H1 (cell line): ENCODE measurements at regions not wholly inside any gene's neighbourhood (a gene's known extent, or its start where the extent isn't known, plus 50 kb on each side); places are given as distances from the start of the nearest gene placed in this dataset.

Experiments
- CTCF ChIA-PET: fragments of 300-600 bp; sonication (Branson Sonifier 250); formaldehyde crosslinking; loops from one replicate; lab custom pipeline; 2021; ENCODE audit not compliant: partially characterized antibody; lab: Charles Lee
- POLR2A ChIA-PET: fragments of 300-600 bp; sonication (Branson Sonifier 250); formaldehyde crosslinking; loops from one replicate; lab custom pipeline; 2021; ENCODE audit warnings: inconsistent platforms; ENCODE audit not compliant: partially characterized antibody; lab: Charles Lee
- DNase-seq, 2 experiments: peaks; one replicate each; pipeline versions ENCODE4 v3.0.0 to v3.0.0-alpha.2; 2010 to 2022; ENCODE audit warnings: low spot score in 2 of 2, low read depth in 1 of 2, mixed read lengths in 1 of 2
- FAIRE-seq: peaks from 2 replicates; lab custom pipeline; 2011; peaks lifted over from hg19 to GRCh38; lab: Jason Lieb, UNC
- H2AFZ ChIP-seq: 2 replicates; pipeline ENCODE4 v1.8.1; 2012; ENCODE audit warnings: low read length, inconsistent platforms
- H2AK5ac ChIP-seq: 2 replicates; pipeline ENCODE4 v1.6.1; 2013; ENCODE audit warnings: low read depth, low read length
- H2BK120ac ChIP-seq: replicated peaks from 2 replicates; pipeline ENCODE3; 2013; ENCODE audit warnings: low read depth, low read length, inconsistent platforms
- H2BK12ac ChIP-seq: 2 replicates; pipeline ENCODE4 v1.6.1; 2013; ENCODE audit warnings: low read depth, low read length
- H2BK15ac ChIP-seq: 2 replicates; pipeline ENCODE4 v1.6.1; 2013; ENCODE audit warnings: low read length
- H2BK20ac ChIP-seq: 2 replicates; pipeline ENCODE4 v1.6.1; 2013; ENCODE audit warnings: low read length
- H2BK5ac ChIP-seq: 2 replicates; pipeline ENCODE4 v1.6.1; 2013; ENCODE audit warnings: low read depth, low read length
- H3K14ac ChIP-seq: 2 replicates; pipeline ENCODE4 v1.6.1; 2013; ENCODE audit warnings: inconsistent platforms; ENCODE audit not compliant: insufficient read length
- H3K18ac ChIP-seq: 2 replicates; pipeline ENCODE4 v1.6.1; 2013; ENCODE audit warnings: low read length; ENCODE audit errors: extremely low read depth
- H3K23ac ChIP-seq: 2 replicates; pipeline ENCODE4 v1.6.1; 2013; ENCODE audit warnings: inconsistent platforms; ENCODE audit not compliant: insufficient read length
- H3K23me2 ChIP-seq: 2 replicates; pipeline ENCODE4 v1.6.1; 2013; ENCODE audit warnings: low read depth, low read length
- H3K27ac ChIP-seq: 2 replicates; pipeline ENCODE4 v1.6.1; 2011; ENCODE audit warnings: low read depth, low read length, inconsistent platforms
- H3K27me3 ChIP-seq, 4 experiments: replicated peaks in 1 of 4; 1 replicate in 1 of 4; 2 replicates in 3 of 4; pipeline versions ENCODE4 v1.6.1 to v1.8.1; 2011 to 2013; ENCODE audit warnings: low read length in 3 of 4, mild to moderate bottlenecking in 3 of 4, inconsistent platforms in 2 of 4, mixed read lengths in 2 of 4, moderate library complexity in 1 of 4; ENCODE audit not compliant: control insufficient read depth in 3 of 4, insufficient read depth in 3 of 4; ENCODE audit errors: extremely low read depth in 1 of 4
- H3K36me3 ChIP-seq, 4 experiments: 2 replicates each; pipeline versions ENCODE4 v1.6.1 to v1.8.1; 2011 to 2013; ENCODE audit warnings: mild to moderate bottlenecking in 4 of 4, low read length in 3 of 4, moderate library complexity in 2 of 4, control low read depth in 1 of 4, inconsistent platforms in 1 of 4; ENCODE audit not compliant: insufficient read depth in 4 of 4, control insufficient read depth in 2 of 4
- H3K4ac ChIP-seq: replicated peaks from 2 replicates; pipeline ENCODE3; 2013; ENCODE audit warnings: low read length, low read depth, mixed read lengths, inconsistent platforms; ENCODE audit not compliant: insufficient read length
- H3K4me1 ChIP-seq, 4 experiments: replicated peaks in 1 of 4; 1 replicate in 1 of 4; 2 replicates in 3 of 4; pipeline versions ENCODE4 v1.6.1 to v1.8.1; 2011 to 2013; ENCODE audit warnings: low read length in 3 of 4, inconsistent platforms in 2 of 4, mixed read lengths in 1 of 4; ENCODE audit not compliant: insufficient read depth in 4 of 4, control insufficient read depth in 3 of 4
- H3K4me2 ChIP-seq, 2 experiments: 2 replicates each; pipeline versions ENCODE4 v1.6.1 to v1.8.1; 2011 to 2013; ENCODE audit warnings: low read depth in 2 of 2, low read length in 2 of 2, control low read depth in 1 of 2, inconsistent platforms in 1 of 2, mild to moderate bottlenecking in 1 of 2; ENCODE audit not compliant: insufficient read depth in 1 of 2
- H3K4me3 ChIP-seq, 4 experiments: fragments of 200-600, 300-600 bp in 1 of 4; sonication (generic), shearing (Covaris generic), sonication (Bioruptor Twin) in 1 of 4; 2 replicates each; pipeline versions ENCODE4 v1.5.1 to v1.8.1; 2011 to 2016; ENCODE audit warnings: low read length in 4 of 4, low read depth in 3 of 4, control low read depth in 2 of 4, inconsistent platforms in 2 of 4, mild to moderate bottlenecking in 2 of 4, mixed read lengths in 1 of 4, moderate library complexity in 1 of 4; ENCODE audit not compliant: insufficient read depth in 2 of 4; ENCODE audit errors: extremely low read depth in 1 of 4
- H3K56ac ChIP-seq: replicated peaks from 2 replicates; pipeline ENCODE3; 2013; ENCODE audit warnings: low read depth, mild to moderate bottlenecking, mixed read lengths, low read length, inconsistent platforms; ENCODE audit not compliant: insufficient read length
- H3K79me1 ChIP-seq: 2 replicates; pipeline ENCODE4 v1.6.1; 2013; ENCODE audit warnings: low read depth, low read length, control low read depth
- H3K79me2 ChIP-seq, 2 experiments: 2 replicates each; pipeline versions ENCODE4 v1.6.1 to v1.8.1; 2012 to 2013; ENCODE audit warnings: low read length in 2 of 2, mild to moderate bottlenecking in 2 of 2, inconsistent platforms in 1 of 2; ENCODE audit not compliant: insufficient read depth in 2 of 2, control insufficient read depth in 1 of 2
- H3K9ac ChIP-seq, 4 experiments: replicated peaks in 1 of 4; 1 replicate in 1 of 4; 2 replicates in 3 of 4; pipeline versions ENCODE4 v1.6.1 to v1.8.1; 2011 to 2013; ENCODE audit warnings: low read depth in 3 of 4, low read length in 3 of 4, control low read depth in 2 of 4, mild to moderate bottlenecking in 2 of 4, moderate library complexity in 2 of 4, inconsistent platforms in 1 of 4; ENCODE audit errors: extremely low read depth in 1 of 4
- H3K9me3 ChIP-seq, 2 experiments: 2 replicates each; pipeline versions ENCODE4 v1.6.1 to v1.8.1; 2012 to 2013; ENCODE audit warnings: mild to moderate bottlenecking in 2 of 2, moderate library complexity in 2 of 2, control low read depth in 1 of 2, inconsistent platforms in 1 of 2, low read depth in 1 of 2, low read length in 1 of 2, mixed read lengths in 1 of 2; ENCODE audit not compliant: insufficient read depth in 2 of 2
- H4K20me1 ChIP-seq, 2 experiments: replicated peaks in 1 of 2; 2 replicates each; pipeline versions ENCODE3 to v1.8.1; 2011 to 2013; ENCODE audit warnings: inconsistent platforms in 2 of 2, low read length in 2 of 2, mild to moderate bottlenecking in 1 of 2; ENCODE audit not compliant: insufficient read depth in 2 of 2, control insufficient read depth in 1 of 2
- H4K5ac ChIP-seq: 2 replicates; pipeline ENCODE4 v1.6.1; 2013; ENCODE audit warnings: low read length, low read depth, mixed read lengths, inconsistent platforms; ENCODE audit not compliant: insufficient read length
- H4K8ac ChIP-seq: 2 replicates; pipeline ENCODE4 v1.8.0; 2013; ENCODE audit warnings: mild to moderate bottlenecking, moderate library complexity, low read length, inconsistent platforms; ENCODE audit not compliant: insufficient read depth; ENCODE audit errors: extremely low read depth
- H4K91ac ChIP-seq: replicated peaks from 2 replicates; pipeline ENCODE3; 2013; ENCODE audit warnings: low read length, mixed read lengths, inconsistent platforms; ENCODE audit not compliant: insufficient read length
- CBX8 ChIP-seq: fragments of 300-800, 300-1000 bp; sonication (generic); IDR thresholded peaks from 2 replicates; pipeline ENCODE4 v1.7.1; 2016; ENCODE audit warnings: low read depth, low read length, borderline replicate concordance
- RNF2 ChIP-seq: fragments of 200-900, 300-1000 bp; sonication (generic); IDR thresholded peaks from 2 replicates; pipeline ENCODE4 v1.7.1; 2016; ENCODE audit warnings: borderline replicate concordance, low read depth, mild to moderate bottlenecking, antibody characterized with exemption, low read length; ENCODE audit not compliant: poor library complexity, severe bottlenecking; ENCODE audit errors: missing control alignments
- SIRT6 ChIP-seq: IDR thresholded peaks from one replicate; pipeline ENCODE4 v1.7.1; 2012; ENCODE audit warnings: low read length, inconsistent platforms
- SIX5 ChIP-seq: IDR thresholded peaks from 2 replicates; pipeline ENCODE4 v1.6.1; 2011; ENCODE audit warnings: mild to moderate bottlenecking, low read depth, low read length
- TCF12 ChIP-seq: IDR thresholded peaks from 2 replicates; pipeline ENCODE4 v1.6.1; 2011; ENCODE audit warnings: low read depth, mild to moderate bottlenecking, low read length
- TEAD4 ChIP-seq: IDR thresholded peaks from 2 replicates; pipeline ENCODE4 v1.6.1; 2012; ENCODE audit warnings: low read depth, low read length, inconsistent platforms, mixed read lengths
- WGBS, 2 experiments: shearing (Covaris generic) in 1 of 2; methylation state at CpG; one replicate each; pipeline versions ENCODE4 v1.1.6 to v1.1.7; 2013 to 2015; ENCODE audit warnings: low lambda C conversion rate in 2 of 2, mixed read lengths in 2 of 2, inconsistent platforms in 1 of 2, low coverage in 1 of 2, missing lambda C conversion rate in 1 of 2; ENCODE audit not compliant: insufficient replicate concordance in 2 of 2, insufficient coverage in 1 of 2, insufficient read length in 1 of 2; ENCODE audit errors: extremely low coverage in 1 of 2, missing lambda C conversion rate in 1 of 2; 5-methylcytosine and 5-hydroxymethylcytosine counted together
- TF ChIP-seq, protein P1 (sequence below): IDR thresholded peaks from 2 replicates; pipeline ENCODE4 v1.6.1; 2011; ENCODE audit warnings: low read depth, mild to moderate bottlenecking, low read length; ENCODE audit not compliant: insufficient read depth

DNA sequence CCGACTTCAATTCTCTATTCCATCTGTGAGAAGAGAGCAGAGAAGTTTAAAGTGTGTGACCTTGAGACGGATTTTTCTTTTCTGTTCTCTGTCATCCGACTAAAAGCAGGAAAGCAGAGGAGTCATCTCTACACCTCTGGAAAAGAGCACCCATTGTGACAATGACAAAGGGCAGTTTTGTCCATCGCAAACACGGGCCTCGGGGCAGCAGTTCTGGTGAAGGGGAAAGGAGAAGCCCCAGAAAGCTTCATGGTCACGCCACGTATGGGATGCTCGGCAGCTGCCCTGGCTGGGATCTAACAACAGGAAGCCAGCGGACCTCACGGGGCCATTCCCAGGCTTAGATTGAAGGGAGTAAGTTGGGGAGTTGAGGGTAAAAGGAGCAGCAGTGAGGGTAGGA, 52.0 kb upstream of the HBS1L start:
- Histone ChIP-seq H3K4ac (no peak overlapping the region), H3K79me2 (no peaks in the 10 kb centered on the region), H4K5ac (no peak overlapping the region), H3K36me3 (no peaks in the 10 kb centered on the region), H2BK15ac (no peak overlapping the region), H3K23ac (no peak overlapping the region), H3K14ac (no peak overlapping the region), H2AK5ac (no peak overlapping the region), H3K27ac (no peak overlapping the region), H3K18ac (no peak overlapping the region), H4K91ac (no peak overlapping the region), H3K9ac (no peak overlapping the region), H3K4me3 (no peak overlapping the region), H4K20me1 (no peaks in the 10 kb centered on the region), H2BK120ac (no peak overlapping the region), H3K4me2 (no peak overlapping the region), H3K23me2 (no peaks in the 10 kb centered on the region), H3K4me1 (no peaks in the 10 kb centered on the region), H3K56ac (no peak overlapping the region), H2BK12ac (no peak overlapping the region), H3K9me3 (no peaks in the 10 kb centered on the region), H3K27me3 (peaks cover 0 to 1% (median 0%) of the 10 kb centered on the region in 4 experiments; a peak in 1 of 7 replicates), H2BK20ac (no peak overlapping the region), H3K79me1 (no peaks in the 10 kb centered on the region), H4K8ac (no peak overlapping the region), H2BK5ac (no peak overlapping the region), H2AFZ (no peak overlapping the region)
- CTCF ChIA-PET, result interaction anchor here (0.9 to 1.1 kb wide), 2 partner anchors 14 to 20 kb away, joined by 3 read pairs; no protein-coding TSS in a partner anchor
- DNase-seq (no peak), FAIRE-seq (no peak)
- 85% methylated on average over 11 of the region's 11 CpGs; no CpG with 5 or more reads in 1 of the 2 experiments for WGBS, 2 experiments
- POLR2A ChIA-PET, result no interaction called here
- TF ChIP-seq SIRT6, result no peak
- no peak for TF ChIP-seq CBX8
- TF ChIP-seq, protein P1, sequence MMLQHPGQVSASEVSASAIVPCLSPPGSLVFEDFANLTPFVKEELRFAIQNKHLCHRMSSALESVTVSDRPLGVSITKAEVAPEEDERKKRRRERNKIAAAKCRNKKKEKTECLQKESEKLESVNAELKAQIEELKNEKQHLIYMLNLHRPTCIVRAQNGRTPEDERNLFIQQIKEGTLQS, result no peak
- TF ChIP-seq TEAD4, result no peak
- TF ChIP-seq TCF12, result no peak
- no peak for TF ChIP-seq RNF2
- TF ChIP-seq SIX5, result no peak
